GM12878 (cell line): ENCODE measurements at regions not wholly inside any gene's neighbourhood (a gene's known extent, or its start where the extent isn't known, plus 50 kb on each side); places are given as distances from the start of the nearest gene placed in this dataset.

Source experiments
- ATAC-seq: fragments of 200-7000 bp; cut with Tn5 transposase; 3 replicates; pipeline ENCODE4 v1.9.1; 2020; ENCODE audit warnings: mild to moderate bottlenecking, moderate library complexity
- BruUV-seq: library from RNA; stranded (reverse); fragments of 400-500 nt; replicated peaks from 2 replicates; lab custom pipeline; 2021; lab: Mats Ljungman, UMichigan
- CTCF ChIA-PET: fragments of 300-600 bp; sonication (Branson Sonifier 250); formaldehyde crosslinking; extraction: SDS; loops from one replicate; lab custom pipeline; 2021; ENCODE audit warnings: inconsistent platforms; lab: Yijun Ruan, JAX
- POLR2A ChIA-PET: fragments of 350-600 bp; formaldehyde crosslinking; extraction: SDS; loops from one replicate; lab custom pipeline; 2021; ENCODE audit warnings: inconsistent platforms; lab: Charles Lee
- RAD21 ChIA-PET: fragments of 300-600 bp; sonication (Branson Sonifier 250); formaldehyde crosslinking; loops from one replicate; lab custom pipeline; 2023; ENCODE audit warnings: antibody characterized with exemption; ENCODE audit not compliant: unreplicated experiment; lab: Charles Lee
- SMC1A ChIA-PET: fragments of 300-600 bp; sonication (Branson Sonifier 250); formaldehyde crosslinking; loops from one replicate; lab custom pipeline; 2023; ENCODE audit not compliant: unreplicated experiment, uncharacterized antibody; lab: Charles Lee
- DNase-seq: peaks from one replicate; pipeline ENCODE4 v3.0.0-alpha.2; 2011; ENCODE audit warnings: low read depth, low spot score
- FAIRE-seq: peaks from 3 replicates; lab custom pipeline; 2011; peaks lifted over from hg19 to GRCh38; lab: Jason Lieb, UNC
- H2AFZ ChIP-seq: 2 replicates; pipeline ENCODE4 v1.6.0; 2011; ENCODE audit warnings: low read depth, low read length, control low read depth; ENCODE audit not compliant: control insufficient read depth
- H3K27ac ChIP-seq: 2 replicates; pipeline ENCODE4 v1.5.1; 2011; ENCODE audit warnings: control low read depth; ENCODE audit not compliant: control insufficient read depth, insufficient read depth
- H3K27me3 ChIP-seq, 2 experiments: replicated peaks in 1 of 2; 2 replicates each; pipeline versions ENCODE4 v1.6.0 to v1.6.1; 2011; ENCODE audit warnings: low read length in 1 of 2; ENCODE audit not compliant: control insufficient read depth in 2 of 2, insufficient read depth in 2 of 2
- H3K36me3 ChIP-seq, 2 experiments: 2 replicates each; pipeline ENCODE4 v1.5.1; 2011; ENCODE audit warnings: low read length in 1 of 2; ENCODE audit not compliant: control insufficient read depth in 2 of 2, insufficient read depth in 2 of 2
- H3K4me1 ChIP-seq: 2 replicates; pipeline ENCODE4 v1.6.1; 2011; ENCODE audit warnings: mild to moderate bottlenecking, low read length, moderate library complexity, mixed read lengths; ENCODE audit not compliant: control insufficient read depth, insufficient read depth
- H3K4me2 ChIP-seq: 2 replicates; pipeline ENCODE4 v1.6.0; 2011; ENCODE audit warnings: control low read depth; ENCODE audit not compliant: control insufficient read depth, insufficient read depth
- H3K4me3 ChIP-seq: fragments of 200-600 bp; sonication (generic); 2 replicates; pipeline ENCODE4 v1.5.1; 2016
- H3K79me2 ChIP-seq: 2 replicates; pipeline ENCODE4 v1.6.0; 2011; ENCODE audit warnings: low read length; ENCODE audit not compliant: control insufficient read depth, insufficient read depth
- H3K9ac ChIP-seq: 2 replicates; pipeline ENCODE4 v1.8.0; 2011; ENCODE audit warnings: low read length, control low read depth, mixed read lengths; ENCODE audit not compliant: control insufficient read depth, insufficient read depth
- H3K9me3 ChIP-seq: replicated peaks from 3 replicates; pipeline ENCODE4 v1.5.1; 2011; ENCODE audit warnings: mild to moderate bottlenecking, low read length; ENCODE audit not compliant: control insufficient read depth, insufficient read depth
- H4K20me1 ChIP-seq: 2 replicates; pipeline ENCODE4 v1.6.0; 2011; ENCODE audit not compliant: control insufficient read depth, insufficient read depth
- ASH2L ChIP-seq: fragments of 300-600, 200-600 bp; sonication (generic); IDR thresholded peaks from 2 replicates; pipeline ENCODE4 v1.6.1; 2017; ENCODE audit warnings: low read depth, mild to moderate bottlenecking, borderline replicate concordance
- CBX3 ChIP-seq: fragments of 200-600 bp; sonication (generic); IDR thresholded peaks from 2 replicates; pipeline ENCODE4 v1.6.1; 2016; ENCODE audit warnings: low read depth, borderline replicate concordance
- EED ChIP-seq: sonication (generic); IDR thresholded peaks from 2 replicates; pipeline ENCODE4 v1.6.1; 2016; ENCODE audit warnings: antibody characterized with exemption, low read depth
- FOXK2 ChIP-seq: fragments of 450-650 bp; IDR thresholded peaks from 2 replicates; pipeline ENCODE4 v1.6.1; 2017; ENCODE audit warnings: mild to moderate bottlenecking, moderate library complexity
- MEF2A ChIP-seq: IDR thresholded peaks from 2 replicates; pipeline ENCODE4 v1.6.1; 2011; ENCODE audit warnings: low read depth, mild to moderate bottlenecking, low read length, moderate library complexity; ENCODE audit not compliant: insufficient read depth
- MTA3 ChIP-seq: IDR thresholded peaks from 2 replicates; pipeline ENCODE4 v1.6.1; 2012; ENCODE audit warnings: low read length, inconsistent platforms, borderline replicate concordance
- NFYB ChIP-seq: IDR thresholded peaks from 2 replicates; pipeline ENCODE4 v1.6.1; 2011; ENCODE audit warnings: low read depth, mild to moderate bottlenecking, low read length, improper control_type of control experiment, moderate library complexity; ENCODE audit not compliant: insufficient read depth
- NR2C2 ChIP-seq: IDR thresholded peaks from 2 replicates; pipeline ENCODE4 v1.6.1; 2011; ENCODE audit warnings: borderline replicate concordance, low read depth; ENCODE audit not compliant: control insufficient read depth, insufficient read length
- POLR2AphosphoS2 ChIP-seq: IDR thresholded peaks from 2 replicates; pipeline ENCODE4 v1.6.1; 2011; ENCODE audit warnings: low read depth, mild to moderate bottlenecking, low read length, improper control_type of control experiment, moderate library complexity
- SMARCA5 ChIP-seq: fragments of 450-650 bp; IDR thresholded peaks from 2 replicates; pipeline ENCODE4 v1.6.1; 2017; ENCODE audit warnings: mild to moderate bottlenecking
- SREBF1 ChIP-seq: IDR thresholded peaks from 2 replicates; pipeline ENCODE4 v1.6.1; 2012; ENCODE audit warnings: mild to moderate bottlenecking, low read length
- TBL1XR1 ChIP-seq: IDR thresholded peaks from 2 replicates; pipeline ENCODE4 v1.6.1; 2012; ENCODE audit warnings: low read depth, low read length, improper control_type of control experiment
- YBX1 ChIP-seq: fragments of 450-650 bp; IDR thresholded peaks from 2 replicates; pipeline ENCODE4 v1.6.1; 2016; ENCODE audit warnings: antibody characterized with exemption
- WGBS: methylation state at CpG from one replicate; pipeline ENCODE4 v1.1.6; 2016; ENCODE audit warnings: low lambda C conversion rate; ENCODE audit not compliant: insufficient replicate concordance, insufficient coverage; ENCODE audit errors: missing lambda C conversion rate; 5-methylcytosine and 5-hydroxymethylcytosine counted together
- in situ Hi-C: fragments of 300-500 bp; cut with MboI; formaldehyde crosslinking; loops from 9 replicates; pipeline ENCODE4 v1.14.3; 2018; ENCODE audit warnings: mixed read lengths
- intact Hi-C: fragments of 100-400 bp; cut with micrococcal nuclease; formaldehyde crosslinking; loops from one replicate; pipeline ENCODE4 v1.14.2; 2022; ENCODE audit not compliant: unreplicated experiment
- TF ChIP-seq, protein P1 (sequence below): fragments of 450-650 bp; formaldehyde crosslinking; IDR thresholded peaks from 2 replicates; pipeline ENCODE4 v1.4.0; 2020; ENCODE audit warnings: mild to moderate bottlenecking, moderate library complexity
- TF ChIP-seq, protein P2 (sequence below): IDR thresholded peaks from 2 replicates; pipeline ENCODE4 v1.6.1; 2012; ENCODE audit warnings: low read length, inconsistent platforms
- TF ChIP-seq, protein P3 (sequence below): fragments of 450-650 bp; IDR thresholded peaks from 2 replicates; pipeline ENCODE4 v1.6.1; 2018; ENCODE audit warnings: borderline replicate concordance, mild to moderate bottlenecking; ENCODE audit not compliant: partially characterized antibody

DNA sequence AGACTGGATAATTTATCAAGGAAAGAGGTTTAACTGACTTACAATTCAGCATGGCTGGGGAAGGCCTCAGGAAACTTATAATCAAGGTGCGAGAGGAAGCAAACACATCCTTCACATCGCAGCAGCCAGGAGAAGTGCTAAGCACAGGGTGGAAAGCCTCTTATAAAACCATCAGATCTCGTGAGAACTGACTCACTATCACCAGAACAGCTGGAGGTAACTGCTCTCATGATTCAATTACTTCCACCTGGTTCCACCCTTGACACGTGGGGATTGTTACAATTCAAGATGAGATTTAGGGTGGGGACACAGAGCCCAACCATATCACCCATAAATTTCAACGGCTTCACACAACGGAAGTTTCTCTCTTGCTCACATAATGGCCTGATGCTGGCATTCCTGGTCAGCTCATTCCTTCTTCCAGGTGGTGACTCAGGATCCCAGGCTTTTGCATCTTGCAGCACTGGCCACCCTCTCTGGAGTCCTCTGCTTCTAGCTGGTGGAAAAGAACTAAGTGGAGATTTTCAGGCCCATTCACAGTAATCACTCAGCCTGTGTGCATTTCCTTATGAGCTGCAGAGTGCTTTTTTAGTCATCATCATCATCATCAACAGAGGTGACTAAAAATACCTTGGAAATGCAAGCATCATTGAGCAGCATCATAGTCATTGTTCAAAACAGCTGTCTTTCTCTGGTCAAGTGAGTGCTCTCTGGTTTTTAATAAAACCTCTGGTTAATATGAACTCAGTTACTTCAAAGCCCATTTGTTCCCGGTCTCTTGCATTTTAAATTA, 308.1 kb downstream of the SFMBT2 start:
- FAIRE-seq (no peak), DNase-seq (no peak), ATAC-seq (peak; percentile 66)
- Histone ChIP-seq H3K36me3 (no peaks in the 10 kb centered on the region), H3K4me1 (no peaks in the 10 kb centered on the region), H3K4me3 (no peak overlapping the region), H3K79me2 (no peaks in the 10 kb centered on the region), H3K9me3 (no peaks in the 10 kb centered on the region), H3K4me2 (no peak overlapping the region), H2AFZ (no peak overlapping the region), H3K9ac (no peak overlapping the region), H4K20me1 (no peaks in the 10 kb centered on the region), H3K27ac (no peak overlapping the region), H3K27me3 (no peaks in the 10 kb centered on the region; a peak in 2 of 4 replicates)
- intact Hi-C loops (no loop called here), in situ Hi-C loops (no loop called here)
- RAD21 ChIA-PET, result interaction anchor here (0.9 kb wide), 1 partner anchor 19 kb away, joined by 3 read pairs; no protein-coding TSS in a partner anchor
- POLR2A ChIA-PET, result no interaction called here
- WGBS, result 16% methylated on average over 7 of the region's 7 CpGs
- CTCF ChIA-PET, result interaction anchor here (1.2 kb wide), 2 partner anchors 17 to 183 kb away, joined by 3 to 5 read pairs; no protein-coding TSS in a partner anchor
- SMC1A ChIA-PET, result interaction anchor here (0.8 to 1.4 kb wide), 5 partner anchors 10 to 21 kb away, joined by 3 to 4 read pairs (median 3); no protein-coding TSS in a partner anchor
- BruUV-seq, result no TSS peak
- TF ChIP-seq MEF2A (peak; percentile 73), NFYB (no peak), FOXK2 (no peak), SREBF1 (no peak), MTA3 (no peak), NR2C2 (no peak), POLR2AphosphoS2 (no peak), ASH2L (no peak), SMARCA5 (no peak), CBX3 (no peak), EED (no peak), TBL1XR1 (no peak), YBX1 (no peak)
- TF ChIP-seq, protein P1, sequence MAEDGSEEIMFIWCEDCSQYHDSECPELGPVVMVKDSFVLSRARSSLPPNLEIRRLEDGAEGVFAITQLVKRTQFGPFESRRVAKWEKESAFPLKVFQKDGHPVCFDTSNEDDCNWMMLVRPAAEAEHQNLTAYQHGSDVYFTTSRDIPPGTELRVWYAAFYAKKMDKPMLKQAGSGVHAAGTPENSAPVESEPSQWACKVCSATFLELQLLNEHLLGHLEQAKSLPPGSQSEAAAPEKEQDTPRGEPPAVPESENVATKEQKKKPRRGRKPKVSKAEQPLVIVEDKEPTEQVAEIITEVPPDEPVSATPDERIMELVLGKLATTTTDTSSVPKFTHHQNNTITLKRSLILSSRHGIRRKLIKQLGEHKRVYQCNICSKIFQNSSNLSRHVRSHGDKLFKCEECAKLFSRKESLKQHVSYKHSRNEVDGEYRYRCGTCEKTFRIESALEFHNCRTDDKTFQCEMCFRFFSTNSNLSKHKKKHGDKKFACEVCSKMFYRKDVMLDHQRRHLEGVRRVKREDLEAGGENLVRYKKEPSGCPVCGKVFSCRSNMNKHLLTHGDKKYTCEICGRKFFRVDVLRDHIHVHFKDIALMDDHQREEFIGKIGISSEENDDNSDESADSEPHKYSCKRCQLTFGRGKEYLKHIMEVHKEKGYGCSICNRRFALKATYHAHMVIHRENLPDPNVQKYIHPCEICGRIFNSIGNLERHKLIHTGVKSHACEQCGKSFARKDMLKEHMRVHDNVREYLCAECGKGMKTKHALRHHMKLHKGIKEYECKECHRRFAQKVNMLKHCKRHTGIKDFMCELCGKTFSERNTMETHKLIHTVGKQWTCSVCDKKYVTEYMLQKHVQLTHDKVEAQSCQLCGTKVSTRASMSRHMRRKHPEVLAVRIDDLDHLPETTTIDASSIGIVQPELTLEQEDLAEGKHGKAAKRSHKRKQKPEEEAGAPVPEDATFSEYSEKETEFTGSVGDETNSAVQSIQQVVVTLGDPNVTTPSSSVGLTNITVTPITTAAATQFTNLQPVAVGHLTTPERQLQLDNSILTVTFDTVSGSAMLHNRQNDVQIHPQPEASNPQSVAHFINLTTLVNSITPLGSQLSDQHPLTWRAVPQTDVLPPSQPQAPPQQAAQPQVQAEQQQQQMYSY, result no peak
- TF ChIP-seq, protein P2, sequence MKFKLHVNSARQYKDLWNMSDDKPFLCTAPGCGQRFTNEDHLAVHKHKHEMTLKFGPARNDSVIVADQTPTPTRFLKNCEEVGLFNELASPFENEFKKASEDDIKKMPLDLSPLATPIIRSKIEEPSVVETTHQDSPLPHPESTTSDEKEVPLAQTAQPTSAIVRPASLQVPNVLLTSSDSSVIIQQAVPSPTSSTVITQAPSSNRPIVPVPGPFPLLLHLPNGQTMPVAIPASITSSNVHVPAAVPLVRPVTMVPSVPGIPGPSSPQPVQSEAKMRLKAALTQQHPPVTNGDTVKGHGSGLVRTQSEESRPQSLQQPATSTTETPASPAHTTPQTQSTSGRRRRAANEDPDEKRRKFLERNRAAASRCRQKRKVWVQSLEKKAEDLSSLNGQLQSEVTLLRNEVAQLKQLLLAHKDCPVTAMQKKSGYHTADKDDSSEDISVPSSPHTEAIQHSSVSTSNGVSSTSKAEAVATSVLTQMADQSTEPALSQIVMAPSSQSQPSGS, result no peak
- TF ChIP-seq, protein P3, sequence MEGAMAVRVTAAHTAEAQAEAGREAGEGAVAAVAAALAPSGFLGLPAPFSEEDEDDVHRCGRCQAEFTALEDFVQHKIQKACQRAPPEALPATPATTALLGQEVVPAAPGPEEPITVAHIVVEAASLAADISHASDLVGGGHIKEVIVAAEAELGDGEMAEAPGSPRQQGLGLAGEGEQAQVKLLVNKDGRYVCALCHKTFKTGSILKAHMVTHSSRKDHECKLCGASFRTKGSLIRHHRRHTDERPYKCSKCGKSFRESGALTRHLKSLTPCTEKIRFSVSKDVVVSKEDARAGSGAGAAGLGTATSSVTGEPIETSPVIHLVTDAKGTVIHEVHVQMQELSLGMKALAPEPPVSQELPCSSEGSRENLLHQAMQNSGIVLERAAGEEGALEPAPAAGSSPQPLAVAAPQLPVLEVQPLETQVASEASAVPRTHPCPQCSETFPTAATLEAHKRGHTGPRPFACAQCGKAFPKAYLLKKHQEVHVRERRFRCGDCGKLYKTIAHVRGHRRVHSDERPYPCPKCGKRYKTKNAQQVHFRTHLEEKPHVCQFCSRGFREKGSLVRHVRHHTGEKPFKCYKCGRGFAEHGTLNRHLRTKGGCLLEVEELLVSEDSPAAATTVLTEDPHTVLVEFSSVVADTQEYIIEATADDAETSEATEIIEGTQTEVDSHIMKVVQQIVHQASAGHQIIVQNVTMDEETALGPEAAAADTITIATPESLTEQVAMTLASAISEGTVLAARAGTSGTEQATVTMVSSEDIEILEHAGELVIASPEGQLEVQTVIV, result no peak
